ENCODE measurements at regions not wholly inside any gene's neighbourhood (a gene's known extent, or its start where the extent isn't known, plus 50 kb on each side); places are given as distances from the start of the nearest gene placed in this dataset.

DNA sequence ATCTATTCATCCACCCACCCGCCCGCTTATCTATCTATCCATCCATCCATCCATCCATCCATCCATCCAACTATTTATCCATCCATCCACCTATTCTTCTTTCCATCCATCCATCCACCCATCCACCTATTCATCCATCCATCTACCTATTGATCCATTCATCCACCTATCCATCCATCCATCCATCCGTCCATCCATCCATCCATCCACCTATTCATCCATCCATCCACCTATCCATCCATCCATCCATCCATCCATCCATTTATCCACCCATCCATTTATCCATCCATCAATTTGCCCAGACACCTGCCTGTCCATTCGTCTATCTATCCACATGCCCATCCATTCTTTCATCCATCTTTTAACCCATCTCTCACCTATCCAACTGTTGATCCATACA lies 71.1 kb upstream of the PMEPA1 start:
- TF ChIP-seq, protein P1, sequence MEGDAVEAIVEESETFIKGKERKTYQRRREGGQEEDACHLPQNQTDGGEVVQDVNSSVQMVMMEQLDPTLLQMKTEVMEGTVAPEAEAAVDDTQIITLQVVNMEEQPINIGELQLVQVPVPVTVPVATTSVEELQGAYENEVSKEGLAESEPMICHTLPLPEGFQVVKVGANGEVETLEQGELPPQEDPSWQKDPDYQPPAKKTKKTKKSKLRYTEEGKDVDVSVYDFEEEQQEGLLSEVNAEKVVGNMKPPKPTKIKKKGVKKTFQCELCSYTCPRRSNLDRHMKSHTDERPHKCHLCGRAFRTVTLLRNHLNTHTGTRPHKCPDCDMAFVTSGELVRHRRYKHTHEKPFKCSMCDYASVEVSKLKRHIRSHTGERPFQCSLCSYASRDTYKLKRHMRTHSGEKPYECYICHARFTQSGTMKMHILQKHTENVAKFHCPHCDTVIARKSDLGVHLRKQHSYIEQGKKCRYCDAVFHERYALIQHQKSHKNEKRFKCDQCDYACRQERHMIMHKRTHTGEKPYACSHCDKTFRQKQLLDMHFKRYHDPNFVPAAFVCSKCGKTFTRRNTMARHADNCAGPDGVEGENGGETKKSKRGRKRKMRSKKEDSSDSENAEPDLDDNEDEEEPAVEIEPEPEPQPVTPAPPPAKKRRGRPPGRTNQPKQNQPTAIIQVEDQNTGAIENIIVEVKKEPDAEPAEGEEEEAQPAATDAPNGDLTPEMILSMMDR (IDR thresholded peaks at IDR 0.05; ENCODE audit: insufficient read depth, low read depth, low read length), result no peak
- H3K4me3 ChIP-seq (ENCODE audit: low read depth, low read length), result no peak overlapping the region
- DNase-seq (ENCODE audit: low read depth), result no peak

DNA sequence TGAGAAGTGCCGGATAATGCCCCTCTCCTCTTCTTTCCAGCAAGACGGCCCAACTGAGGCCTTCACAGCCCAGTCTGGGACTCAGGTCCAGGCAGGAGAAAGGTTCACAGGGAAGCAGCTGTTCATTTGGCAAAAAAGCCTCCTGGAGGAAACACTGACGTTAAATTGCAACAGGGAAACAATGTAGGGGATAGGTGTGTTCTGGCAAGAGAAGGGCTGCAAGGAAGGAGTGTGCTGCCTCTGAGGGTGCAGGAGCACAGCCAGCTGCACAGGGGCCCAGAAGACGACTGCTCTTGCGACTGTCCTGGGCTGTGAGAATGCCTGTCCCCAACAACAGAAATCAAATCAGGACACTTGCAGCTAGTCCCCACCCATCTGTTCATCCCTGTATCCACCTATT lies 70.6 kb upstream of the PMEPA1 start:
- TF ChIP-seq, protein P1 (IDR thresholded peaks at IDR 0.05; ENCODE audit: insufficient read depth, low read depth, low read length), result no peak
- H3K4me3 ChIP-seq (ENCODE audit: low read depth, low read length), result no peak overlapping the region
- no peak for DNase-seq (ENCODE audit: low read depth)

DNA sequence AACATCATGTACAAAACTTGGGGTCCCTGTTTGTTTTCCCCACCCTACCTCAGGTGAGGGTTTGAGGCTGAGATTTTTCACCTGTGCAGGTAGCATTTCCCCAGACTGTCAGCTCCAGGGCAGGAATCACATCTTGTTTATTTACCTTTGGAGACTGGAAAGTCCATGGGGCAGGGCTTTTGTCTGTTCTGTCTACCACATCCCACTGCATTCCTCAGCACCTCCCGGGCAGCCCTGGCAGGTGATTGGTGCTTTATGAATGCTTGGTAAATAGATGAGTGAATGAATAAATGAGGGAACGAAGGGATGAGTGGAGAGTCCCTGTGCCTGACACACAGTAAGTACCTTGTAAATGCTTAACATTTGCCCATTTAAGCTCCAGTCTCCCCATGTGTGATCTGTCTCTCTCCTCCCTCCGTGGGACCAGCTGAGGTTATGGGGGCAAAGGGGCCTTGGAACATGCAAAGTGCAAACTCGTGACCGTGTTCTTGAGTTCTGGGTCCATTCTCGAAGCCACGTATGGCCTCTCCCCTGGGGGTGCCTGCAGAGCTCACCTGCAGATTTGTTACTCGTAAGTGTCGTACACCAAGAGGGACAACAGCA lies 69.7 kb upstream of the PMEPA1 start:
- TF ChIP-seq, protein P1 (IDR thresholded peaks at IDR 0.05; ENCODE audit: insufficient read depth, low read depth, low read length), result no peak
- H3K4me3 ChIP-seq (ENCODE audit: low read depth, low read length), result no peak overlapping the region
- DNase-seq (ENCODE audit: low read depth), result no peak

DNA sequence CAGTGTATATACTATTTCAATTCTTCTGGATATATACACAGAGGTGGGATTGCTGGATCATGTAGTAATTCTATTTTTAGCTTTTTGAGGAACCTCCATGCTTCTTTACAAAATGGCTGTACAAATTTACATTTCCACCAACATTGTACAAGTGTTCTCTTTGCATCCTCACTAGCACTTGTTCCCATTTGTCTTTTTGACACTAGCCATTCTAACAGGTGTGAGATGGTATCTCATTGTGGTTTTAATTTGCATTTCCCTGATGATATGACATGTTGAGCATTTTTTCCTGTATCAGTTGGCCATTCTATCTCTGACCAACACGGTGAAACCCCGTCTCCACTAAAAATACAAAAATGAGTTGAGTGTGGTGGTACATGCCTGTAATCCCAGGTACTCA lies 68.1 kb upstream of the PMEPA1 start:
- DNase-seq (ENCODE audit: low read depth), result no peak
- TF ChIP-seq, protein P1 (IDR thresholded peaks at IDR 0.05; ENCODE audit: insufficient read depth, low read depth, low read length), result no peak
- no peak overlapping the region for H3K4me3 ChIP-seq (ENCODE audit: low read depth, low read length)

DNA sequence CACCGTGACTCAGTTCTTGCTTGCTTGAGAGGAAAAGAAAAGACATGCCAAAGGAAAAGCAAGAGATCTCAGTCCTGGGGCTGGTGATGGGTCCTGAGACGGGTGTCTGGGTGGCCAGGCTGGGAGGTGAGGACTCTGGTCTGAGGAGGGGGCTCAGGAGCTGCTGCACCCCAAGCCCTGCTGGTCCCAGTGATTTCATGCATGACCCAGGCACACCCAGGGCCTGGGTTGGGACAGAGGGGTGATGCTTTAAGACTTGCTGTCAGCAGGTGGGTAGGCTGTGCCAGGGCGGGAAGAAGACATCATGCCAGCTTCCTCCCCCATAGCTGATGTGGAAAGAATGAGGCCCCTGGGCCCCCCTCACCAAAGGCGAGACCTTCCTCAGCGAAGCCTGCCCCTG lies 65.1 kb upstream of the PMEPA1 start:
- H3K4me3 ChIP-seq (ENCODE audit: low read depth, low read length), result no peak overlapping the region
- TF ChIP-seq, protein P1 (IDR thresholded peaks at IDR 0.05; ENCODE audit: insufficient read depth, low read depth, low read length), result no peak
- DNase-seq (ENCODE audit: low read depth), result no peak

DNA sequence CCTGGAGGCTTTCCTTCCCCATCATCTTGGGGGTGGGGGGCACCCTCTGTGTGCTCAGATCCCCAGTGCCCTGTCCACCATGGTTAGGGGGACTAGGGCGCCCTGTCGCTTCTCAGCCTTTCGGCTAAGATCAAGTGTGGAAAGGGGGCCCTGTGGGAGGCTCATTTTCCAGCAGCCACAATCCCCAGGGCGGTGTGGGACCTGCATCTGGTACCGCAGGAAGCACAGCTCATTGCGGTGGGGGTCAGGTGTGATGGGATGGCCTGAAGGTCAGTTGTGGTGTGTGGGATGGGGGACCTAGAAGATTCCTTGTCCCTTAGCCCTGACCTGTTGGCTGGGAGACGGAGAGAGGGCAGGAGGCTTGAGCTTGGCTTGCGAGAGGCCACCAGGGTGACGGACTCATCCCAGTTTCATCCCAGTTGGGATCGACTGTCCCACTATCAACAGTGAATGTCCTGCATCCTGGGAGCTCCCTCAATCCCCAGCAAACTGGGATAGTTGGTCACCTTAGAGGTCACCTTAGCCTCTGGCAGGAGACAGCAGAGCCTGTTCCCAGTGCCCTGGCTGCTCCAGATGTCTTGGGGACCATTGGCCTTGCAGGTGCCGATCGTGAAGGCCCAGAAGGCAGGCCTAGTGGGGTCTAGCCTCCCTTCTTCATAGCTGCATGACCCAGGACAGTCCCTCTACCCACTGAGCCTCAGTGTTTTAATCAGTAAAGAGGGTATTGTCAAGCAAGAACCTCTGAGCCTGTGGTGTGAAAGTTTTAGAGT lies 64.5 kb upstream of the PMEPA1 start:
- TF ChIP-seq, protein P1 (IDR thresholded peaks at IDR 0.05; ENCODE audit: insufficient read depth, low read depth, low read length), result no peak
- no peak overlapping the region for H3K4me3 ChIP-seq (ENCODE audit: low read depth, low read length)
- no peak for DNase-seq (ENCODE audit: low read depth)
